ENCODE measurements at regions not wholly inside any gene's neighbourhood (a gene's known extent, or its start where the extent isn't known, plus 50 kb on each side); places are given as distances from the start of the nearest gene placed in this dataset.

GRCh38 chrX:109842611-109843010, 109.6 kb upstream of the ACSL4 start:
- DNase-seq (ENCODE audit: low spot score): no peak

GRCh38 chrX:109843963-109844751, 111.1 kb upstream of the ACSL4 start:
- DNase-seq (ENCODE audit: low spot score): no peak

- DNase-seq (ENCODE audit: low spot score): no peak
Observed at GRCh38 chrX:109844986-109845385, 111.9 kb upstream of the ACSL4 start.

GRCh38 chrX:109845996-109846395, 112.9 kb upstream of the ACSL4 start:
- no peak for DNase-seq (ENCODE audit: low spot score)

- no peak for DNase-seq (ENCODE audit: low spot score)
Observed at GRCh38 chrX:109847257-109848187, 114.5 kb upstream of the ACSL4 start.

- no peak for DNase-seq (ENCODE audit: low spot score)
Observed at GRCh38 chrX:109848461-109849050, 115.5 kb upstream of the ACSL4 start.

GRCh38 chrX:109854096-109854495, 121.0 kb upstream of the ACSL4 start:
- no peak for DNase-seq (ENCODE audit: low spot score)

GRCh38 chrX:109855501-109855900, 122.4 kb upstream of the ACSL4 start:
- DNase-seq (ENCODE audit: low spot score): no peak

GRCh38 chrX:109856974-109857373, 123.9 kb upstream of the ACSL4 start:
- DNase-seq (ENCODE audit: low spot score): no peak

GRCh38 chrX:109857584-109858228, 124.6 kb upstream of the ACSL4 start:
- DNase-seq (ENCODE audit: low spot score): no peak

GRCh38 chrX:109858602-109859341, 125.7 kb upstream of the ACSL4 start:
- DNase-seq (ENCODE audit: low spot score): no peak

- no peak for DNase-seq (ENCODE audit: low spot score)
Observed at GRCh38 chrX:109859651-109860050, 126.6 kb upstream of the ACSL4 start.

GRCh38 chrX:109862433-109862832, 129.4 kb upstream of the ACSL4 start:
- DNase-seq (ENCODE audit: low spot score): no peak

GRCh38 chrX:109863811-109864210, 130.8 kb upstream of the ACSL4 start:
- no peak for DNase-seq (ENCODE audit: low spot score)

- DNase-seq (ENCODE audit: low spot score): no peak
Observed at GRCh38 chrX:109871121-109871888, 131.6 kb upstream of the TMEM164 start.

- DNase-seq (ENCODE audit: low spot score): no peak
Observed at GRCh38 chrX:109872021-109872732, 130.7 kb upstream of the TMEM164 start.

GRCh38 chrX:109873574-109873973, 129.3 kb upstream of the TMEM164 start:
- DNase-seq (ENCODE audit: low spot score): no peak

GRCh38 chrX:109873983-109874382, 128.9 kb upstream of the TMEM164 start:
- DNase-seq (ENCODE audit: low spot score): no peak

GRCh38 chrX:109874548-109874947, 128.4 kb upstream of the TMEM164 start:
- DNase-seq (ENCODE audit: low spot score): no peak

- DNase-seq (ENCODE audit: low spot score): no peak
Observed at GRCh38 chrX:109875831-109876230, 127.1 kb upstream of the TMEM164 start.
